K562 (cell line): ENCODE measurements at regions not wholly inside any gene's neighbourhood (a gene's known extent, or its start where the extent isn't known, plus 50 kb on each side); places are given as distances from the start of the nearest gene placed in this dataset.

Source experiments
- ATAC-seq: fragments of 200-7000 bp; cut with Tn5 transposase; 3 replicates; pipeline ENCODE4 v1.9.1; 2020; ENCODE audit warnings: moderate library complexity
- BruUV-seq: library from RNA; stranded (reverse); fragments of 400-500 nt; replicated peaks from 2 replicates; lab custom pipeline; 2021; lab: Mats Ljungman, UMichigan
- CTCF ChIA-PET: fragments of 300-600 bp; formaldehyde crosslinking; extraction: SDS; loops from one replicate; lab custom pipeline; 2021; ENCODE audit warnings: low intra/inter-chr PET ratio; lab: Yijun Ruan, JAX
- POLR2A ChIA-PET: fragments of 300-600, 350-650 bp; sonication (Branson Sonifier 250); formaldehyde crosslinking; extraction: SDS; loops from one replicate; lab custom pipeline; 2021; ENCODE audit warnings: antibody characterized with exemption, inconsistent platforms; lab: Yijun Ruan, JAX
- DNase-seq, 4 experiments: peaks; one replicate each; pipeline versions ENCODE4 v3.0.0 to v3.0.0-alpha.2; 2011 to 2018; ENCODE audit warnings: low spot score in 3 of 4, mixed read lengths in 3 of 4; ENCODE audit errors: extremely low read depth in 1 of 4
- FAIRE-seq: peaks from 2 replicates; lab custom pipeline; 2011; peaks lifted over from hg19 to GRCh38; lab: Jason Lieb, UNC
- H2AFZ ChIP-seq: 2 replicates; pipeline ENCODE4 v1.6.0; 2011; ENCODE audit warnings: low read depth, low read length, control low read depth, inconsistent platforms
- H3K27ac ChIP-seq: fragments of 200-600 bp; 3 replicates; pipeline ENCODE4 v1.8.0; 2011; ENCODE audit warnings: low read depth, mild to moderate bottlenecking, control low read depth, inconsistent platforms, low read length, moderate library complexity, mixed read lengths; ENCODE audit errors: extremely low read depth
- H3K27me3 ChIP-seq, 2 experiments: fragments of 300-600 bp in 1 of 2; 2 replicates in 1 of 2; 3 replicates in 1 of 2; pipeline versions ENCODE4 v1.6.0 to v1.8.0; 2011; ENCODE audit warnings: inconsistent platforms in 2 of 2, low read length in 2 of 2, mild to moderate bottlenecking in 1 of 2, mixed read lengths in 1 of 2, moderate library complexity in 1 of 2; ENCODE audit not compliant: control insufficient read depth in 2 of 2, insufficient read depth in 2 of 2
- H3K36me3 ChIP-seq: fragments of 300-600 bp; 3 replicates; pipeline ENCODE4 v1.8.0; 2011; ENCODE audit warnings: mild to moderate bottlenecking, low read length, inconsistent platforms; ENCODE audit not compliant: control insufficient read depth, insufficient read depth
- H3K4me1 ChIP-seq, 2 experiments: fragments of 200-600 bp in 1 of 2; replicated peaks in 1 of 2; 2 replicates in 1 of 2; 3 replicates in 1 of 2; pipeline versions ENCODE4 v1.5.1 to v1.8.0; 2011; ENCODE audit warnings: inconsistent platforms in 2 of 2, low read length in 2 of 2, mild to moderate bottlenecking in 1 of 2, mixed read lengths in 1 of 2, moderate library complexity in 1 of 2; ENCODE audit not compliant: control insufficient read depth in 2 of 2, insufficient read depth in 2 of 2
- H3K4me2 ChIP-seq: 2 replicates; pipeline ENCODE4 v1.6.1; 2011; ENCODE audit warnings: low read length, control low read depth, inconsistent platforms, mixed read lengths; ENCODE audit not compliant: insufficient read depth
- H3K4me3 ChIP-seq: fragments of 200-600 bp; sonication (generic), shearing (Covaris generic); 2 replicates; pipeline ENCODE4 v1.5.1; 2016; ENCODE audit warnings: control low read depth, inconsistent platforms
- H3K79me2 ChIP-seq: fragments of 200-600 bp; 3 replicates; pipeline ENCODE4 v1.8.0; 2011; ENCODE audit warnings: low read length, inconsistent platforms; ENCODE audit not compliant: control insufficient read depth, insufficient read depth
- H3K9ac ChIP-seq, 2 experiments: 2 replicates each; pipeline versions ENCODE4 v1.6.0 to v1.6.1; 2011; ENCODE audit warnings: low read depth in 2 of 2, low read length in 2 of 2, control low read depth in 1 of 2, inconsistent platforms in 1 of 2, mild to moderate bottlenecking in 1 of 2, mixed read lengths in 1 of 2; ENCODE audit not compliant: insufficient read depth in 1 of 2
- H3K9me1 ChIP-seq: one replicate; pipeline ENCODE4 v1.6.0; 2011; ENCODE audit warnings: inconsistent platforms, mild to moderate bottlenecking, low read length, moderate library complexity; ENCODE audit not compliant: control insufficient read depth, insufficient read depth
- H3K9me3 ChIP-seq: replicated peaks from 2 replicates; pipeline ENCODE4 v1.5.1; 2011; ENCODE audit warnings: low read depth, low read length, inconsistent platforms; ENCODE audit not compliant: control insufficient read depth, insufficient read depth
- H4K20me1 ChIP-seq: replicated peaks from 2 replicates; pipeline ENCODE4 v1.6.1; 2011; ENCODE audit warnings: low read length, inconsistent platforms, mixed read lengths; ENCODE audit not compliant: control insufficient read depth, insufficient read depth
- ELK1 ChIP-seq: sonication (generic); formaldehyde crosslinking; IDR thresholded peaks from 2 replicates; pipeline ENCODE4 v1.8.1; 2022; ENCODE audit warnings: missing genetic modification reagents
- GABPB1 ChIP-seq: sonication (generic); formaldehyde crosslinking; IDR thresholded peaks from 2 replicates; pipeline ENCODE4 v1.8.0; 2022; ENCODE audit warnings: mild to moderate bottlenecking, missing genetic modification reagents
- HNRNPUL1 ChIP-seq: fragments of 200-400 bp; formaldehyde crosslinking; IDR thresholded peaks from 2 replicates; pipeline ENCODE4 v1.6.1; 2017; ENCODE audit warnings: low read length
- MEIS2 ChIP-seq: fragments of 450-650 bp; IDR thresholded peaks from 2 replicates; pipeline ENCODE4 v1.6.1; 2014; ENCODE audit warnings: mild to moderate bottlenecking; ENCODE audit not compliant: partially characterized antibody
- NR3C1 ChIP-seq: sonication (generic); formaldehyde crosslinking; IDR thresholded peaks from 2 replicates; pipeline ENCODE4 v1.8.1; 2022; ENCODE audit warnings: missing genetic modification reagents
- PURB ChIP-seq: sonication (generic); formaldehyde crosslinking; IDR thresholded peaks from 2 replicates; pipeline ENCODE4 v1.9.0; 2021; ENCODE audit warnings: low read depth, mild to moderate bottlenecking, missing genetic modification reagents
- RBBP5 ChIP-seq: fragments of 200-600 bp; sonication (generic); IDR thresholded peaks from 2 replicates; pipeline ENCODE4 v1.6.1; 2012; ENCODE audit warnings: borderline replicate concordance, mild to moderate bottlenecking, low read length, control low read depth, inconsistent platforms; ENCODE audit not compliant: insufficient read depth, poor library complexity, severe bottlenecking
- SAFB ChIP-seq: fragments of 200-400 bp; formaldehyde crosslinking; IDR thresholded peaks from 2 replicates; pipeline ENCODE4 v1.6.1; 2017; ENCODE audit warnings: low read depth, low read length, borderline replicate concordance
- TCFL5 ChIP-seq: fragments of 250-450 bp; sonication (Bioruptor Pico); conservative IDR thresholded peaks from 2 replicates; pipeline ENCODE4 v1.6.1; 2021; ENCODE audit warnings: mild to moderate bottlenecking, moderate library complexity, matching md5 sums
- THRB ChIP-seq: fragments of 450-650 bp; formaldehyde crosslinking; conservative IDR thresholded peaks from 2 replicates; pipeline ENCODE4 v1.4.0; 2022; ENCODE audit warnings: mild to moderate bottlenecking, missing genetic modification characterization
- U2AF1 ChIP-seq: fragments of 200-400 bp; formaldehyde crosslinking; optimal IDR thresholded peaks from 2 replicates; pipeline ENCODE3; 2017; ENCODE audit warnings: mild to moderate bottlenecking, low read depth, low read length, moderate library complexity
- ZNF280A ChIP-seq: fragments of 450-650 bp; IDR thresholded peaks from 2 replicates; pipeline ENCODE4 v1.6.1; 2018; ENCODE audit warnings: mild to moderate bottlenecking, low read depth; ENCODE audit not compliant: partially characterized antibody
- ZNF316 ChIP-seq: fragments of 450-650 bp; IDR thresholded peaks from 2 replicates; pipeline ENCODE4 v1.6.1; 2016
- WGBS: fragments of 100-300 bp; shearing (Covaris generic); methylation state at CpG from one replicate; pipeline ENCODE4 v1.1.6; 2016; ENCODE audit warnings: low coverage, mixed read lengths; ENCODE audit not compliant: insufficient coverage; ENCODE audit errors: missing lambda C conversion rate; 5-methylcytosine and 5-hydroxymethylcytosine counted together
- in situ Hi-C: fragments of 300-500 bp; cut with MboI; formaldehyde crosslinking; loops from 4 replicates; pipeline ENCODE4 v1.15.0; 2018; ENCODE audit warnings: inconsistent platforms, mixed read lengths
- intact Hi-C: fragments of 100-400 bp; cut with micrococcal nuclease; formaldehyde crosslinking; loops from 2 replicates; pipeline ENCODE4 v1.14.2; 2022
- TF ChIP-seq, protein P1 (sequence below): fragments of 450-650 bp; IDR thresholded peaks from 2 replicates; pipeline ENCODE4 v1.6.1; 2016; ENCODE audit warnings: borderline replicate concordance

- Histone ChIP-seq H3K9ac (no peak overlapping the region), H3K27me3 (peaks cover 18 to 47% of the 10 kb centered on the region in 2 experiments; a peak in 4 of 5 replicates), H3K9me3 (no peaks in the 10 kb centered on the region), H3K4me2 (no peak overlapping the region), H2AFZ (no peak overlapping the region), H3K4me3 (no peak overlapping the region), H3K27ac (no peak overlapping the region), H3K79me2 (no peaks in the 10 kb centered on the region), H4K20me1 (no peaks in the 10 kb centered on the region), H3K4me1 (peaks cover 0 to 6% of the 10 kb centered on the region in 2 experiments; a peak in 1 of 5 replicates), H3K36me3 (no peaks in the 10 kb centered on the region), H3K9me1 (no peaks in the 10 kb centered on the region)
- DNase-seq = no peak
- TF ChIP-seq NR3C1 (CRISPR knock-in tag) (no peak), TCFL5 (no peak), ZNF316 (no peak), GABPB1 (CRISPR knock-in tag) (no peak), RBBP5 (no peak), ELK1 (no peak), THRB (no peak), U2AF1 (no peak), HNRNPUL1 (no peak), SAFB (no peak), ZNF280A (no peak), PURB (no peak), MEIS2 (no peak)
- TF ChIP-seq, protein P1, sequence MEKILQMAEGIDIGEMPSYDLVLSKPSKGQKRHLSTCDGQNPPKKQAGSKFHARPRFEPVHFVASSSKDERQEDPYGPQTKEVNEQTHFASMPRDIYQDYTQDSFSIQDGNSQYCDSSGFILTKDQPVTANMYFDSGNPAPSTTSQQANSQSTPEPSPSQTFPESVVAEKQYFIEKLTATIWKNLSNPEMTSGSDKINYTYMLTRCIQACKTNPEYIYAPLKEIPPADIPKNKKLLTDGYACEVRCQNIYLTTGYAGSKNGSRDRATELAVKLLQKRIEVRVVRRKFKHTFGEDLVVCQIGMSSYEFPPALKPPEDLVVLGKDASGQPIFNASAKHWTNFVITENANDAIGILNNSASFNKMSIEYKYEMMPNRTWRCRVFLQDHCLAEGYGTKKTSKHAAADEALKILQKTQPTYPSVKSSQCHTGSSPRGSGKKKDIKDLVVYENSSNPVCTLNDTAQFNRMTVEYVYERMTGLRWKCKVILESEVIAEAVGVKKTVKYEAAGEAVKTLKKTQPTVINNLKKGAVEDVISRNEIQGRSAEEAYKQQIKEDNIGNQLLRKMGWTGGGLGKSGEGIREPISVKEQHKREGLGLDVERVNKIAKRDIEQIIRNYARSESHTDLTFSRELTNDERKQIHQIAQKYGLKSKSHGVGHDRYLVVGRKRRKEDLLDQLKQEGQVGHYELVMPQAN = no peak
- FAIRE-seq = no peak
- ATAC-seq = no peak
- POLR2A ChIA-PET = interaction anchor here (0.7 kb wide), 1 partner anchor 68 kb away, joined by 4 read pairs; no protein-coding TSS in a partner anchor
- no TSS peak for BruUV-seq
- in situ Hi-C loops = loop anchor here (10.0 kb wide), 1 partner anchor 665 kb away; the partner anchor contains the start of gene SHH
- CTCF ChIA-PET = no interaction called here
- intact Hi-C loops = no loop called here
- WGBS = 2% methylated on average over 2 of the region's 2 CpGs
Observed at GRCh38 chr7:156479596-156479995, 161.0 kb upstream of the RNF32 start.
